ENCODE measurements at regions not wholly inside any gene's neighbourhood (a gene's known extent, or its start where the extent isn't known, plus 50 kb on each side); places are given as distances from the start of the nearest gene placed in this dataset.

GRCh38 chr5:12999667-13000066 is 944.8 kb downstream of the DNAH5 start:
- Histone ChIP-seq H3K9me3 (peaks cover 3% of the 10 kb centered on the region), H3K4me1 (no peaks in the 10 kb centered on the region), H3K27me3 (ENCODE audit: insufficient read depth in 3 of 3, low read length in 2 of 3) (no peaks in the 10 kb centered on the region), H3K4me3 (no peak overlapping the region), H3K27ac (no peak overlapping the region), H3K36me3 (ENCODE audit: insufficient read depth in 1 of 2, low read depth in 1 of 2) (no peaks in the 10 kb centered on the region)
- TF ChIP-seq CTCF (IDR thresholded peaks at IDR 0.05) = no peak
- DNase-seq = no peak
- ATAC-seq = no peak
- intact Hi-C loops (cut with DNase I) = no loop called here
- WGBS, 3 donors = 92 to 95% (median 93%) methylated on average over 5 of the region's 5 CpGs

DNA sequence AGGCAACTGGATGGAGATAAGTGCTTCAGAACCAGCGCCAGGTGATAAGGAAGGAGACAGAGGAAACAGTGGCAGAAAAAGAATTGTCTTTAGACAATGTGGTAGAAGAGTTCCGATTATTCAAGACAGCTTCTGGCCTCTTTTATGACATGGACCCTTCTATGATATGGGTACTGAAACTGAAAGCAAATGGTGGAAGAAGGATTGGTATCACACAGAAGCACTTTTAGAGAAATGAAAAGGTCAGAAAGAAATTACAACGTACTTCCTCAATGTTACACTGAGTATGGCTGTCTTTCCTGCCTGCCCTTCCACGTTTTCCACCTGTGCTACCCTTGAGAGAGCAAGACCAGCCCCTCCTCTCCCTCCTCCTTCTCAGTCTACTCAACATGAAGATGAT is 959.3 kb downstream of the DNAH5 start:
- Histone ChIP-seq H3K9me3 (no peaks in the 10 kb centered on the region), H3K4me1 (no peaks in the 10 kb centered on the region)

DNA sequence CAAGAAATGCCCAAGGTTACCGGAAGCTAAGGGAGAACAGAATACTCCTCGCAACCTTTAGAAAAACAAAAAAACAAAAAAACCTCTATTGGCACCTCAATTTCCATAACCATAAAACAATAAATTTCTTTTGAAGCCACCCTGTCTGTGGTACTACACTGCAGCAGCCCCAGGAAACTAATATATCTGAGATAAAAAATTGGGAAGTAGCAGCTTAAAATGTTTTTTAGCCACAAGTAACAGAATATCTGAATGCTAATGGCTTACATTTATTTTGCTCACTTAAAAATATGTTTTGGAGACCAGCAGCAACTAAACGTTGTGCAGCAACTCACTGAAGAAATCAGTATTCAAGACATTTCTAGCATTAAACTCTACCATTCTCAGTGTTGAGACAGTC is 969.6 kb downstream of the DNAH5 start:
- no peaks in the 10 kb centered on the region for H3K27me3 ChIP-seq (ENCODE audit: insufficient read depth in 3 of 3, low read length in 2 of 3)
- DNase-seq (no peak), ATAC-seq (no peak)
- H3K4me1 ChIP-seq = no peaks in the 10 kb centered on the region
- TF ChIP-seq CTCF (IDR thresholded peaks at IDR 0.05) = no peak
- no peak overlapping the region for H3K27ac ChIP-seq
- H3K36me3 ChIP-seq (ENCODE audit: insufficient read depth in 1 of 2, low read depth in 1 of 2) = no peaks in the 10 kb centered on the region
- no peaks in the 10 kb centered on the region for H3K9me3 ChIP-seq
- no peak overlapping the region for H3K4me3 ChIP-seq
- WGBS, 3 donors = 66 to 74% (median 68%) methylated on average over 3 of the region's 3 CpGs
- intact Hi-C loops (cut with DNase I) = no loop called here

More for the DNA sequence above, 959.3 kb downstream of the DNAH5 start:
- TF ChIP-seq CTCF (IDR thresholded peaks at IDR 0.05) = no peak
- H3K4me3 ChIP-seq = no peak overlapping the region
- H3K36me3 ChIP-seq (ENCODE audit: insufficient read depth in 1 of 2, low read depth in 1 of 2) = no peaks in the 10 kb centered on the region
- 77 to 81% (median 80%) methylated on average over 4 of the region's 4 CpGs for WGBS, 3 donors
- H3K27ac ChIP-seq = no peak overlapping the region
- intact Hi-C loops (cut with DNase I) = no loop called here
- no peak for ATAC-seq
- no peaks in the 10 kb centered on the region for H3K27me3 ChIP-seq (ENCODE audit: insufficient read depth in 3 of 3, low read length in 2 of 3)
- DNase-seq = no peak

DNA sequence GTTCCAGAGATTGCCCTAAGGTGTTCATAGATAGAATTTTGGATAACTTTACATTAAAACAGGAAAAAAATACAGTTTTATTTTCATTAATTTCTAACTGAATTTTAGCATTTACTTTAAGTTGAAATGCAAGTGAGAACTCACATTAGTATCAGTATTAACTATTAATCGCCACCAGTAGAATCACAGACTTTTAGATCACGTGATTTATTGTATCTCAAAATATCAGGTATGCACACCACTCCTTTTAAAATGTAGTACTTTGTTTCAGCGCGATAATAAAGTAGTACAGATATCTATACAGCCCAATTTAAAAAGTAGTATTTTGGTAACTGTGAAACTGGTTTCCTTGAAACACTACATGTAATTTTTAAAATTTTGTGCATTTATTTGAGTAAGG is 978.7 kb downstream of the DNAH5 start:
- H3K4me1 ChIP-seq = no peaks in the 10 kb centered on the region
- H3K9me3 ChIP-seq = no peaks in the 10 kb centered on the region
- intact Hi-C loops (cut with DNase I) = no loop called here
- H3K4me3 ChIP-seq = no peak overlapping the region
- H3K27ac ChIP-seq = no peak overlapping the region
- ATAC-seq (no peak), DNase-seq (no peak)
- no peak for TF ChIP-seq CTCF (IDR thresholded peaks at IDR 0.05)
- H3K36me3 ChIP-seq (ENCODE audit: insufficient read depth in 1 of 2, low read depth in 1 of 2) = no peaks in the 10 kb centered on the region
- WGBS, 3 donors = 88 to 92% (median 90%) methylated on average over 4 of the region's 4 CpGs
- no peaks in the 10 kb centered on the region for H3K27me3 ChIP-seq (ENCODE audit: insufficient read depth in 3 of 3, low read length in 2 of 3)

DNA sequence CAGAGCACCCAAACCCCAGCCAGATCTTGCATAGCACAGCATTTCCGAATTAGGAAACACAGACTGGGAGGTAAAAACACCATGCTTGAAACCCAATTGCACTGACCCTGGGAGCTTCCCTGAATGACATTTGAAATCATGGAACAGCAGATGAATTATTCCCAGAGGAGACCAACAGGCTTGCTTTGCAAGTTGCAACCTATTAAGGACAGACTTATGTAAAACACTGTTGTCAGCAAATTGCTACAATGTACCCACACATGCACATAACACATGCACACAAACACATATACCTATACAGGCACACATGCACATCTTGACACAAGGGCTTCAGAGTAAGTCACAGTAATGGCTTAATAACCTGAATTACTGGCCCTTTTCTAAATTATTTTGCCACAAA is 984.8 kb downstream of the DNAH5 start:
- Histone ChIP-seq H3K4me1 (no peaks in the 10 kb centered on the region), H3K4me3 (no peak overlapping the region), H3K9me3 (no peaks in the 10 kb centered on the region), H3K27ac (no peak overlapping the region), H3K36me3 (ENCODE audit: insufficient read depth in 1 of 2, low read depth in 1 of 2) (no peaks in the 10 kb centered on the region), H3K27me3 (ENCODE audit: insufficient read depth in 3 of 3, low read length in 2 of 3) (no peaks in the 10 kb centered on the region)
- DNase-seq (no peak), ATAC-seq (no peak)
- intact Hi-C loops (cut with DNase I) = no loop called here
- WGBS, 3 donors = 38 to 68% (median 41%) methylated on average over 1 of the region's 1 CpG
- TF ChIP-seq CTCF (IDR thresholded peaks at IDR 0.05) = no peak
